Sigmoid colon (tissue), 6 donors: ENCODE measurements at regions not wholly inside any gene's neighbourhood (a gene's known extent, or its start where the extent isn't known, plus 50 kb on each side); places are given as distances from the start of the nearest gene placed in this dataset.

Experiments used
- DNase-seq: peaks from one replicate; pipeline ENCODE4 v3.0.0-alpha.2; 2019
- H3K27ac ChIP-seq, 4 donors: fragments of 200-600 bp; sonication (generic); one replicate each; pipeline ENCODE4 v1.5.1; 2016 to 2019; ENCODE audit warnings: mild to moderate bottlenecking in 1 of 4
- H3K27me3 ChIP-seq, 3 donors: fragments of 200-600 bp; sonication (generic); one replicate each; pipeline ENCODE4 v1.5.1; 2019; ENCODE audit warnings: mild to moderate bottlenecking in 1 of 3
- H3K36me3 ChIP-seq, 4 donors: fragments of 200-600 bp; sonication (generic); one replicate each; pipeline ENCODE4 v1.5.1; 2016 to 2019
- H3K4me1 ChIP-seq, 4 donors: fragments of 200-600 bp; sonication (generic); one replicate each; pipeline ENCODE4 v1.5.1; 2017 to 2019
- H3K4me3 ChIP-seq, 4 donors: fragments of 200-600 bp; sonication (generic); one replicate each; pipeline ENCODE4 v1.5.1; 2017 to 2019; ENCODE audit warnings: mild to moderate bottlenecking in 2 of 4, moderate library complexity in 1 of 4
- H3K9me3 ChIP-seq, 4 donors: fragments of 200-600 bp in 3 of 4; sonication (generic) in 3 of 4; one replicate each; pipeline versions ENCODE4 v1.5.1 to v1.6.1; 2013 to 2019
- CTCF ChIP-seq, 4 experiments: fragments of 450-650 bp in 3 of 4; fragments of 200-600 bp in 1 of 4; IDR thresholded peaks; one replicate each; pipeline ENCODE4 v1.5.1; 2016 to 2019; ENCODE audit warnings: antibody characterized with exemption in 4 of 4, mild to moderate bottlenecking in 3 of 4, moderate library complexity in 2 of 4
- EP300 ChIP-seq, 4 donors: sonication (generic); formaldehyde crosslinking; IDR thresholded peaks; one replicate each; pipeline ENCODE4 v1.6.1; 2017; ENCODE audit warnings: antibody characterized with exemption in 4 of 4
- POLR2A ChIP-seq, 2 donors: fragments of 450-650 bp; IDR thresholded peaks; one replicate each; pipeline ENCODE4 v1.6.1; 2016; ENCODE audit warnings: antibody characterized with exemption in 2 of 2, mild to moderate bottlenecking in 2 of 2, moderate library complexity in 2 of 2
- POLR2AphosphoS5 ChIP-seq, 4 donors: sonication (generic); formaldehyde crosslinking; IDR thresholded peaks; one replicate each; pipeline ENCODE4 v1.6.1; 2017; ENCODE audit warnings: antibody characterized with exemption in 4 of 4
- WGBS, 2 donors: extraction: QIAGEN DNeasy Blood & Tissue Kit; methylation state at CpG; one replicate each; pipeline ENCODE4 v1.1.7; 2013; 5-methylcytosine and 5-hydroxymethylcytosine counted together
- intact Hi-C: fragments of 100-400 bp; cut with DNase I; formaldehyde crosslinking; loops from one replicate; pipeline ENCODE4 v1.15.1; 2023
- donor health status: healthy with polysubstance abuse.
- donor health status: healthy.

- WGBS, 2 donors = 93 to 97% methylated on average over 2 of the region's 2 CpGs
- TF ChIP-seq POLR2A (IDR thresholded peaks at IDR 0.05) (no peak), POLR2AphosphoS5 (IDR thresholded peaks at IDR 0.05) (no peak), CTCF (IDR thresholded peaks at IDR 0.05) (no peak), EP300 (IDR thresholded peaks at IDR 0.05) (no peak)
- no peak for DNase-seq
- intact Hi-C loops = no loop called here
- no peaks in the 10 kb centered on the region for H3K36me3 ChIP-seq
- H3K4me1 ChIP-seq = peaks cover 0 to 10% (median 2%) of the 10 kb centered on the region in 4 donors
- H3K27ac ChIP-seq = no peak overlapping the region
- no peak overlapping the region for H3K4me3 ChIP-seq
- H3K27me3 ChIP-seq = no peaks in the 10 kb centered on the region
- H3K9me3 ChIP-seq = no peaks in the 10 kb centered on the region
Measured at GRCh38 chr12:92628476-92628875, 74.3 kb upstream of the PLEKHG7 start.

GRCh38 chr12:92627511-92627910, 75.3 kb upstream of the PLEKHG7 start:
- peaks cover 0 to 10% (median 2%) of the 10 kb centered on the region in 4 donors for H3K4me1 ChIP-seq
- H3K36me3 ChIP-seq = no peaks in the 10 kb centered on the region
- H3K27ac ChIP-seq = no peak overlapping the region
- DNase-seq = no peak
- intact Hi-C loops = no loop called here
- no peak for TF ChIP-seq EP300 (IDR thresholded peaks at IDR 0.05)
- no peaks in the 10 kb centered on the region for H3K9me3 ChIP-seq
- 89 to 93% methylated on average over 2 of the region's 2 CpGs for WGBS, 2 donors
- H3K27me3 ChIP-seq = no peaks in the 10 kb centered on the region
- no peak overlapping the region for H3K4me3 ChIP-seq

GRCh38 chr12:92625639-92626310, 77.0 kb upstream of the PLEKHG7 start:
- intact Hi-C loops = no loop called here
- Histone ChIP-seq H3K4me1 (peaks cover 0 to 10% (median 2%) of the 10 kb centered on the region in 4 donors), H3K27ac (no peak overlapping the region), H3K4me3 (no peak overlapping the region), H3K27me3 (no peaks in the 10 kb centered on the region), H3K36me3 (no peaks in the 10 kb centered on the region), H3K9me3 (no peaks in the 10 kb centered on the region)
- DNase-seq = no peak
- TF ChIP-seq POLR2A (IDR thresholded peaks at IDR 0.05) (no peak), CTCF (IDR thresholded peaks at IDR 0.05) (no peak), EP300 (IDR thresholded peaks at IDR 0.05) (no peak), POLR2AphosphoS5 (IDR thresholded peaks at IDR 0.05) (no peak)
- WGBS, 2 donors = 90 to 91% methylated on average over 3 of the region's 3 CpGs

- intact Hi-C loops = no loop called here
- no peaks in the 10 kb centered on the region for H3K27me3 ChIP-seq
- no peak for DNase-seq
- no peak overlapping the region for H3K27ac ChIP-seq
- WGBS, 2 donors = 89 to 91% methylated on average over 1 of the region's 1 CpG
- TF ChIP-seq EP300 (IDR thresholded peaks at IDR 0.05) = no peak
- no peak for TF ChIP-seq POLR2A (IDR thresholded peaks at IDR 0.05)
- TF ChIP-seq CTCF (IDR thresholded peaks at IDR 0.05) = no peak
- TF ChIP-seq POLR2AphosphoS5 (IDR thresholded peaks at IDR 0.05) = no peak
- no peak overlapping the region for H3K4me3 ChIP-seq
- no peaks in the 10 kb centered on the region for H3K36me3 ChIP-seq
- H3K9me3 ChIP-seq = no peaks in the 10 kb centered on the region
- peaks cover 0 to under 1% (median 0%) of the 10 kb centered on the region in 4 donors for H3K4me1 ChIP-seq
Measured at GRCh38 chr12:92624236-92624635, 78.6 kb upstream of the PLEKHG7 start.

- no peak for TF ChIP-seq POLR2AphosphoS5 (IDR thresholded peaks at IDR 0.05)
- no peak for TF ChIP-seq EP300 (IDR thresholded peaks at IDR 0.05)
- TF ChIP-seq POLR2A (IDR thresholded peaks at IDR 0.05) = no peak
- TF ChIP-seq CTCF (IDR thresholded peaks at IDR 0.05) = no peak
- no peak for DNase-seq
- Histone ChIP-seq H3K4me1 (no peaks in the 10 kb centered on the region), H3K4me3 (no peak overlapping the region), H3K27ac (no peak overlapping the region), H3K9me3 (no peaks in the 10 kb centered on the region), H3K36me3 (no peaks in the 10 kb centered on the region), H3K27me3 (no peaks in the 10 kb centered on the region)
- intact Hi-C loops = no loop called here
Measured at GRCh38 chr12:92623386-92623785, 79.4 kb upstream of the PLEKHG7 start.
